ENCODE measurements at regions not wholly inside any gene's neighbourhood (a gene's known extent, or its start where the extent isn't known, plus 50 kb on each side); places are given as distances from the start of the nearest gene placed in this dataset.

DNA sequence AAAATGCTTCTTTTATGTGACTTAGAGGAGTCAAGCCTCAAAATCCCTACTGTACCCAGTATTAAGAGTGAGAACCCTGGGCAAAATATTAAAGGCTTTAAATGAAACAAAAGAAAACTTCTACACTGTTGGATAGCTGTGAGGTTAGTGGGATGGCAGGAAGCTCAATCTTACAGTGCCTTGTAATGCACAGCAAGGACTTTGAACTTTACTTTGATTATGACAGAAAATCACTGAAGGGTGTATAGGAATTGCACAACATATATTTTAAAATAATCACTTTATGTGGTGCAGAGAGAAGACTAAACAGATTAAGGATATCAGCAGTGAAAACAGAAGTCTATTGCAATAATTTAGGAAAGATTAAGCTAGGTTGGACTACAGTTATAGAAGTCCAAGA is 1333.4 kb downstream of the ADGRL3 start:
- Histone ChIP-seq H3K9me1 (ENCODE audit: control insufficient read depth, extremely low read depth, insufficient read depth, low read length) (no peaks in the 10 kb centered on the region), H3K36me3 (ENCODE audit: control insufficient read depth in 2 of 2, extremely low read depth in 1 of 2, insufficient read depth in 2 of 2, low read length in 2 of 2) (no peaks in the 10 kb centered on the region), H4K20me1 (ENCODE audit: control insufficient read depth, extremely low read depth, insufficient read depth, low read length) (no peaks in the 10 kb centered on the region), H3K9ac (ENCODE audit: control insufficient read depth, extremely low read depth, insufficient read depth, low read length) (no peak overlapping the region), H3K9me3 (ENCODE audit: control insufficient read depth, low read depth, low read length) (no peaks in the 10 kb centered on the region), H2AFZ (ENCODE audit: control insufficient read depth, low read length) (no peak overlapping the region), H3K27ac (ENCODE audit: control insufficient read depth, insufficient read depth, low read length) (no peak overlapping the region), H3K4me3 (ENCODE audit: control insufficient read depth in 2 of 3, extremely low read depth in 1 of 3, insufficient read depth in 2 of 3, low read depth in 1 of 3, low read length in 3 of 3) (no peak overlapping the region), H3K79me2 (ENCODE audit: control insufficient read depth, insufficient read depth, low read length) (no peaks in the 10 kb centered on the region), H3K4me2 (ENCODE audit: control insufficient read depth, extremely low read depth, insufficient read depth, low read depth, low read length) (no peak overlapping the region), H3K27me3 (ENCODE audit: control insufficient read depth, extremely low read depth, insufficient read depth, low read length) (no peaks in the 10 kb centered on the region), H3K4me1 (ENCODE audit: control insufficient read depth, extremely low read depth, insufficient read depth, low read length) (no peaks in the 10 kb centered on the region)
- dilution Hi-C loops (cut with MboI; ENCODE audit: extremely low pct_ligation_motif_present, low sequenced_read_pairs), result no loop called here
- FAIRE-seq, result no peak
- no peak for DNase-seq (ENCODE audit: low read depth, low spot score)
- no peak for TF ChIP-seq EZH2 (IDR thresholded peaks at IDR 0.05; ENCODE audit: low read length)
- TF ChIP-seq, protein P1, sequence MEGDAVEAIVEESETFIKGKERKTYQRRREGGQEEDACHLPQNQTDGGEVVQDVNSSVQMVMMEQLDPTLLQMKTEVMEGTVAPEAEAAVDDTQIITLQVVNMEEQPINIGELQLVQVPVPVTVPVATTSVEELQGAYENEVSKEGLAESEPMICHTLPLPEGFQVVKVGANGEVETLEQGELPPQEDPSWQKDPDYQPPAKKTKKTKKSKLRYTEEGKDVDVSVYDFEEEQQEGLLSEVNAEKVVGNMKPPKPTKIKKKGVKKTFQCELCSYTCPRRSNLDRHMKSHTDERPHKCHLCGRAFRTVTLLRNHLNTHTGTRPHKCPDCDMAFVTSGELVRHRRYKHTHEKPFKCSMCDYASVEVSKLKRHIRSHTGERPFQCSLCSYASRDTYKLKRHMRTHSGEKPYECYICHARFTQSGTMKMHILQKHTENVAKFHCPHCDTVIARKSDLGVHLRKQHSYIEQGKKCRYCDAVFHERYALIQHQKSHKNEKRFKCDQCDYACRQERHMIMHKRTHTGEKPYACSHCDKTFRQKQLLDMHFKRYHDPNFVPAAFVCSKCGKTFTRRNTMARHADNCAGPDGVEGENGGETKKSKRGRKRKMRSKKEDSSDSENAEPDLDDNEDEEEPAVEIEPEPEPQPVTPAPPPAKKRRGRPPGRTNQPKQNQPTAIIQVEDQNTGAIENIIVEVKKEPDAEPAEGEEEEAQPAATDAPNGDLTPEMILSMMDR (optimal IDR thresholded peaks at IDR 0.05 in 1 of 3, IDR thresholded peaks at IDR 0.05 in 1 of 3, conservative IDR thresholded peaks at IDR 0.05 in 1 of 3; ENCODE audit: extremely low read depth in 1 of 3, insufficient read depth in 2 of 3, low read length in 3 of 3), result no peak

DNA sequence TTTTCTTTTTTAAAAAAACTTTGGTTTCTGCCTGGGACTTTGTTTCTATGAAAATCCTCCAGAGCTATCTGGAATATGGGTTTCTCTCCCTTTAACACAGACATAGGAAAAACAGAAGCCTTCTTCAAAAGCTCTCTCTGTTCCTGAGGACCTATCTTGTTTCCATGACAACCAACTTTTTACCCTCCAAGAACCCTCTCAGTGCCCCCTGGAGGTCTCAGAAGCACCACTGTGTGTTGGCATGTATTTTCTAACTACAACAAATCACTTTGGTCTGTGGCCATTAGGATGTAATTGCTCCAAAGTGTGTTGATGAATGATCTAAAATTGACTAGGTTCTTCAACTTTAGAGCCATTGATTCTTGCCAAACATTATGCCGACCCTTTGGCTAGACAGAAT is 1331.6 kb downstream of the ADGRL3 start:
- no peaks in the 10 kb centered on the region for H4K20me1 ChIP-seq (ENCODE audit: control insufficient read depth, extremely low read depth, insufficient read depth, low read length)
- FAIRE-seq (no peak), DNase-seq (ENCODE audit: low read depth, low spot score) (no peak)
- H3K36me3 ChIP-seq (ENCODE audit: control insufficient read depth in 2 of 2, extremely low read depth in 1 of 2, insufficient read depth in 2 of 2, low read length in 2 of 2), result no peaks in the 10 kb centered on the region
- TF ChIP-seq EZH2 (IDR thresholded peaks at IDR 0.05; ENCODE audit: low read length), result no peak
- TF ChIP-seq, protein P1 (optimal IDR thresholded peaks at IDR 0.05 in 1 of 3, IDR thresholded peaks at IDR 0.05 in 1 of 3, conservative IDR thresholded peaks at IDR 0.05 in 1 of 3; ENCODE audit: extremely low read depth in 1 of 3, insufficient read depth in 2 of 3, low read length in 3 of 3), result no peak
- H3K9ac ChIP-seq (ENCODE audit: control insufficient read depth, extremely low read depth, insufficient read depth, low read length), result no peak overlapping the region
- H3K9me1 ChIP-seq (ENCODE audit: control insufficient read depth, extremely low read depth, insufficient read depth, low read length), result no peaks in the 10 kb centered on the region
- H3K27ac ChIP-seq (ENCODE audit: control insufficient read depth, insufficient read depth, low read length), result no peak overlapping the region
- no peaks in the 10 kb centered on the region for H3K9me3 ChIP-seq (ENCODE audit: control insufficient read depth, low read depth, low read length)
- H3K4me1 ChIP-seq (ENCODE audit: control insufficient read depth, extremely low read depth, insufficient read depth, low read length), result no peaks in the 10 kb centered on the region
- H3K27me3 ChIP-seq (ENCODE audit: control insufficient read depth, extremely low read depth, insufficient read depth, low read length), result no peaks in the 10 kb centered on the region
- no peak overlapping the region for H3K4me2 ChIP-seq (ENCODE audit: control insufficient read depth, extremely low read depth, insufficient read depth, low read depth, low read length)
- H3K79me2 ChIP-seq (ENCODE audit: control insufficient read depth, insufficient read depth, low read length), result no peaks in the 10 kb centered on the region
- dilution Hi-C loops (cut with MboI; ENCODE audit: extremely low pct_ligation_motif_present, low sequenced_read_pairs), result no loop called here
- H2AFZ ChIP-seq (ENCODE audit: control insufficient read depth, low read length), result no peak overlapping the region
- H3K4me3 ChIP-seq (ENCODE audit: control insufficient read depth in 2 of 3, extremely low read depth in 1 of 3, insufficient read depth in 2 of 3, low read depth in 1 of 3, low read length in 3 of 3), result no peak overlapping the region

Data from keratinocyte (primary cell).